ENCODE measurements at regions not wholly inside any gene's neighbourhood (a gene's known extent, or its start where the extent isn't known, plus 50 kb on each side); places are given as distances from the start of the nearest gene placed in this dataset.

- Histone ChIP-seq H3K9me3 (ENCODE audit: insufficient read depth, low read length) (no peaks in the 10 kb centered on the region), H3K79me2 (ENCODE audit: low read length) (no peaks in the 10 kb centered on the region)
These were observed 310.0 kb upstream of the DCN start for GRCh38 chr12:91492648-91493047.

GRCh38 chr12:91490667-91491311 lies 308.2 kb upstream of the DCN start:
- Histone ChIP-seq H3K27ac (ENCODE audit: low read length) (no peak overlapping the region), H3K4me1 (ENCODE audit: low read length) (peaks cover 3% of the 10 kb centered on the region; the same call in 1 of the 2 replicates), H3K36me3 (replicated peaks; ENCODE audit: low read depth, low read length) (no peaks in the 10 kb centered on the region), H4K20me1 (ENCODE audit: insufficient read depth, low read length) (no peaks in the 10 kb centered on the region), H3K27me3 (ENCODE audit: low read depth, low read length) (no peaks in the 10 kb centered on the region), H3K4me3 (ENCODE audit: low read length) (no peak overlapping the region), H3K9ac (ENCODE audit: low read length) (no peak overlapping the region), H3K79me2 (ENCODE audit: low read length) (no peaks in the 10 kb centered on the region), H3K9me3 (ENCODE audit: insufficient read depth, low read length) (no peaks in the 10 kb centered on the region), H3K4me2 (ENCODE audit: low read length) (no peak overlapping the region), H2AFZ (ENCODE audit: low read depth, low read length) (no peak overlapping the region)
- TF ChIP-seq EZH2phosphoT487 (IDR thresholded peaks at IDR 0.05; ENCODE audit: low read depth) (no peak), CTCF (IDR thresholded peaks at IDR 0.05; ENCODE audit: low read depth, low read length) (no peak)

More at GRCh38 chr12:91492648-91493047, 310.0 kb upstream of the DCN start:
- H2AFZ ChIP-seq (ENCODE audit: low read depth, low read length): no peak overlapping the region
- H3K36me3 ChIP-seq (replicated peaks; ENCODE audit: low read depth, low read length): no peaks in the 10 kb centered on the region
- H4K20me1 ChIP-seq (ENCODE audit: insufficient read depth, low read length): no peaks in the 10 kb centered on the region
- no peak for TF ChIP-seq CTCF (IDR thresholded peaks at IDR 0.05; ENCODE audit: low read depth, low read length)
- TF ChIP-seq EZH2phosphoT487 (IDR thresholded peaks at IDR 0.05; ENCODE audit: low read depth): no peak
- H3K4me3 ChIP-seq (ENCODE audit: low read length): no peak overlapping the region
- no peak overlapping the region for H3K4me2 ChIP-seq (ENCODE audit: low read length)
- H3K4me1 ChIP-seq (ENCODE audit: low read length): peaks cover 3% of the 10 kb centered on the region; the same call in 1 of the 2 replicates
- no peak overlapping the region for H3K27ac ChIP-seq (ENCODE audit: low read length)
- no peaks in the 10 kb centered on the region for H3K27me3 ChIP-seq (ENCODE audit: low read depth, low read length)
- H3K9ac ChIP-seq (ENCODE audit: low read length): no peak overlapping the region

- Histone ChIP-seq H3K9ac (ENCODE audit: low read length) (no peak overlapping the region), H3K4me3 (ENCODE audit: low read length) (no peak overlapping the region)
These were observed 300.9 kb upstream of the DCN start for GRCh38 chr12:91483471-91483985.

More at GRCh38 chr12:91483471-91483985, 300.9 kb upstream of the DCN start:
- Histone ChIP-seq H2AFZ (ENCODE audit: low read depth, low read length) (no peak overlapping the region), H3K9me3 (ENCODE audit: insufficient read depth, low read length) (no peaks in the 10 kb centered on the region), H3K36me3 (replicated peaks; ENCODE audit: low read depth, low read length) (no peaks in the 10 kb centered on the region), H3K4me2 (ENCODE audit: low read length) (no peak overlapping the region), H3K27me3 (ENCODE audit: low read depth, low read length) (no peaks in the 10 kb centered on the region), H3K4me1 (ENCODE audit: low read length) (no peaks in the 10 kb centered on the region), H4K20me1 (ENCODE audit: insufficient read depth, low read length) (no peaks in the 10 kb centered on the region), H3K79me2 (ENCODE audit: low read length) (no peaks in the 10 kb centered on the region), H3K27ac (ENCODE audit: low read length) (no peak overlapping the region)
- TF ChIP-seq CTCF (IDR thresholded peaks at IDR 0.05; ENCODE audit: low read depth, low read length): no peak
- TF ChIP-seq EZH2phosphoT487 (IDR thresholded peaks at IDR 0.05; ENCODE audit: low read depth): no peak

All from OCI-LY3 (cell line).